ENCODE measurements at regions not wholly inside any gene's neighbourhood (a gene's known extent, or its start where the extent isn't known, plus 50 kb on each side); places are given as distances from the start of the nearest gene placed in this dataset.
"Not testable (repeated sequence)": the region's sequence is repeated elsewhere in the genome, so short reads cannot be mapped to it uniquely, and the experiment has no call there.

GRCh38 chr18:22521026-22521707, 103.5 kb upstream of the CTAGE1 start:
- DNase-seq (no peak), ATAC-seq (ENCODE audit: low read depth in 2 of 2) (no peak)
- Mint-ChIP-seq H3K36me3 (no peaks in the 10 kb centered on the region), H3K4me1 (no peaks in the 10 kb centered on the region), H3K9me3 (peaks cover 0 to 3% (median 0%) of the 10 kb centered on the region in 7 donors), H3K27ac (no peak overlapping the region), H3K4me3 (no peak overlapping the region), H3K27me3 (peaks cover 4% of the 10 kb centered on the region)
- Histone ChIP-seq H3K27me3 (ENCODE audit: control insufficient read depth, insufficient read depth, low read length) (no peaks in the 10 kb centered on the region), H3K4me3 (ENCODE audit: low read depth, low read length) (no peak overlapping the region), H3K36me3 (ENCODE audit: control insufficient read depth, insufficient read depth, low read length) (no peaks in the 10 kb centered on the region), H3K27ac (ENCODE audit: insufficient read depth, low read length, poor library complexity, severe bottlenecking) (no peak overlapping the region), H3K9me3 (ENCODE audit: control insufficient read depth in 2 of 2, low read length in 2 of 2) (no peaks in the 10 kb centered on the region), H3K4me1 (ENCODE audit: control insufficient read depth, insufficient read depth, low read length, poor library complexity, severe bottlenecking) (no peaks in the 10 kb centered on the region)

DNA sequence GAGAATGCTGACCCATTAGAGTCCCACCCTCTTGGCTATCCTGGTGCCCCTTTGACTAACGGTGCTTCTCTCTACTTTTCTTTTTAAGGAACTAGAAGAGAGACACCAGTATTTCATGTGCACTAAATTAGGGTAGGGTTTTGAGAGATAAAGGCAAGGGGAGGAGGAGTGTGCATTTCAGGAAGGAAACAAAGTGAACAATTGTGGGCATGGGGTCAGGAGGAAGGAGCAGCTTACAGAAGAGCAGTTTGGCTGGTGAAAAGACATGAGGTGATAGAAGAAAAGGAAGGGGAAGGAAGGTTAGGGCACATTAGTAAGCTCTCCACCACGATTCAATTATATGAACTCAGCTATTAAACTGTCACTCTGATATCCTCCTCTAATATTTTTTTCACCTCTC, 105.8 kb upstream of the CTAGE1 start:
- H3K4me3 ChIP-seq (ENCODE audit: low read depth, low read length), result no peak overlapping the region
- no peaks in the 10 kb centered on the region for H3K36me3 Mint-ChIP-seq

GRCh38 chr18:22524783-22525182, 107.1 kb upstream of the CTAGE1 start:
- Histone ChIP-seq H3K4me3 (ENCODE audit: low read depth, low read length) (no peak overlapping the region), H3K9me3 (ENCODE audit: control insufficient read depth in 2 of 2, low read length in 2 of 2) (no peaks in the 10 kb centered on the region), H3K27me3 (ENCODE audit: control insufficient read depth, insufficient read depth, low read length) (no peaks in the 10 kb centered on the region), H3K36me3 (ENCODE audit: control insufficient read depth, insufficient read depth, low read length) (no peaks in the 10 kb centered on the region), H3K27ac (ENCODE audit: insufficient read depth, low read length, poor library complexity, severe bottlenecking) (no peak overlapping the region), H3K4me1 (ENCODE audit: control insufficient read depth, insufficient read depth, low read length, poor library complexity, severe bottlenecking) (no peaks in the 10 kb centered on the region)
- Mint-ChIP-seq H3K9me3 (peaks cover 0 to 3% (median 0%) of the 10 kb centered on the region in 7 donors), H3K4me3 (no peak overlapping the region), H3K27ac (no peak overlapping the region), H3K4me1 (no peaks in the 10 kb centered on the region), H3K27me3 (peaks cover 4% of the 10 kb centered on the region), H3K36me3 (no peaks in the 10 kb centered on the region)
- ATAC-seq (ENCODE audit: low read depth in 2 of 2) (no peak), DNase-seq (no peak)

More for the DNA sequence above, 105.8 kb upstream of the CTAGE1 start:
- no peaks in the 10 kb centered on the region for H3K9me3 ChIP-seq (ENCODE audit: control insufficient read depth in 2 of 2, low read length in 2 of 2)
- Mint-ChIP-seq H3K27ac (no peak overlapping the region), H3K4me3 (no peak overlapping the region), H3K4me1 (no peaks in the 10 kb centered on the region), H3K9me3 (peaks cover 0 to 3% (median 0%) of the 10 kb centered on the region in 7 donors), H3K27me3 (peaks cover 4% of the 10 kb centered on the region)
- DNase-seq (no peak), ATAC-seq (ENCODE audit: low read depth in 2 of 2) (no peak)
- no peaks in the 10 kb centered on the region for H3K4me1 ChIP-seq (ENCODE audit: control insufficient read depth, insufficient read depth, low read length, poor library complexity, severe bottlenecking)
- H3K27ac ChIP-seq (ENCODE audit: insufficient read depth, low read length, poor library complexity, severe bottlenecking), result no peak overlapping the region
- no peaks in the 10 kb centered on the region for H3K27me3 ChIP-seq (ENCODE audit: control insufficient read depth, insufficient read depth, low read length)
- no peaks in the 10 kb centered on the region for H3K36me3 ChIP-seq (ENCODE audit: control insufficient read depth, insufficient read depth, low read length)

DNA sequence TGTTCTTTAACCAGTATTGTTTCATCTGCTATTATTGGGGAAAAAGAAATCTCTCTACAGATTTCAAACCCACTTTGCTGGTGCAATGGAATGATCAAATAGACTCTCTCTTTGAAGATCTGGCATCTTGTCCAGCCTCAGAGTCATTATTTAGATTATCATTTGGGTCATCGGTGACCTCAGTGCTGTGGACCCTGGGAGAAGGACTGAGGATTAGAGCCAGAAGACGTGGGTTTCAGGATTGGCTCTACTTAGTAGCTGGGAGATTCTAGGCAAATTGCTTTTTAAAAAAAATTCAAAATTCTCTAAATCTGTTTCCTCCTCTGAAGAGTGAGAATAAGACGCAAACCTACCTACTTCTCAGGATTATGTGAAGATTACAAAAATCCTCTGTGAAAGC, 107.6 kb upstream of the CTAGE1 start:
- Histone ChIP-seq H3K27ac (ENCODE audit: insufficient read depth, low read length, poor library complexity, severe bottlenecking) (no peak overlapping the region), H3K4me3 (ENCODE audit: low read depth, low read length) (no peak overlapping the region), H3K9me3 (ENCODE audit: control insufficient read depth in 2 of 2, low read length in 2 of 2) (no peaks in the 10 kb centered on the region), H3K27me3 (ENCODE audit: control insufficient read depth, insufficient read depth, low read length) (no peaks in the 10 kb centered on the region), H3K36me3 (ENCODE audit: control insufficient read depth, insufficient read depth, low read length) (no peaks in the 10 kb centered on the region), H3K4me1 (ENCODE audit: control insufficient read depth, insufficient read depth, low read length, poor library complexity, severe bottlenecking) (no peaks in the 10 kb centered on the region)
- ATAC-seq (ENCODE audit: low read depth in 2 of 2) (no peak), DNase-seq (no peak)
- Mint-ChIP-seq H3K27me3 (peaks cover 4% of the 10 kb centered on the region), H3K27ac (no peak overlapping the region), H3K9me3 (peaks cover 0 to 3% (median 0%) of the 10 kb centered on the region in 7 donors), H3K4me1 (no peaks in the 10 kb centered on the region), H3K4me3 (no peak overlapping the region), H3K36me3 (no peaks in the 10 kb centered on the region)

DNA sequence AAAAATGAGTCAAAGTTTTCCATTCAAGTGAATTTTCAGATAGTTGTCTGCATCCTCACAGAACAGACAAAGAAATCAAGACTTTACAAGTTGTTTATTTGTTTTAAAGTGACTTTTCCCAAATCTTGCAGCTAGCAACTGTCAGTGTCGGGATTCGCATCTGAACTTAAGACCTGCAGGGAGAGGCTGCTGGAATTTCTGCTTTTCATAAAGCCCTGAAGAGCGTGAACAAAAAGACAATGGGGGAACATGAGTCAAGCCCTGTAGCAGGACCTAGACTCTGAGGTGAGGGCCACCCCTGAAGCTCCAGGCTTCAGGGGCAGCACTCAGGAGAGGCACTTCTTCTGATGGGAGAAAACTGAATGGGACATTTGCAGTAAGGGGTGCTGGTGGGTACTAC, 108.2 kb upstream of the CTAGE1 start:
- H3K4me1 Mint-ChIP-seq, result no peaks in the 10 kb centered on the region
- H3K27ac Mint-ChIP-seq, result no peak overlapping the region
- DNase-seq (no peak), ATAC-seq (ENCODE audit: low read depth in 2 of 2) (no peak)
- H3K4me3 Mint-ChIP-seq, result no peak overlapping the region
- H3K27me3 Mint-ChIP-seq, result peaks cover 4% of the 10 kb centered on the region
- H3K36me3 ChIP-seq (ENCODE audit: control insufficient read depth, insufficient read depth, low read length), result no peaks in the 10 kb centered on the region
- no peak overlapping the region for H3K4me3 ChIP-seq (ENCODE audit: low read depth, low read length)
- H3K9me3 ChIP-seq (ENCODE audit: control insufficient read depth in 2 of 2, low read length in 2 of 2), result no peaks in the 10 kb centered on the region
- H3K36me3 Mint-ChIP-seq, result no peaks in the 10 kb centered on the region
- peaks cover 0 to 3% (median 1%) of the 10 kb centered on the region in 7 donors for H3K9me3 Mint-ChIP-seq
- H3K27ac ChIP-seq (ENCODE audit: insufficient read depth, low read length, poor library complexity, severe bottlenecking), result no peak overlapping the region
- H3K27me3 ChIP-seq (ENCODE audit: control insufficient read depth, insufficient read depth, low read length), result no peaks in the 10 kb centered on the region
- H3K4me1 ChIP-seq (ENCODE audit: control insufficient read depth, insufficient read depth, low read length, poor library complexity, severe bottlenecking), result no peaks in the 10 kb centered on the region

GRCh38 chr18:22528291-22528690, 110.6 kb upstream of the CTAGE1 start:
- ATAC-seq (ENCODE audit: low read depth in 2 of 2), result no peak
- Mint-ChIP-seq H3K27me3 (no peaks in the 10 kb centered on the region), H3K4me3 (no peak overlapping the region)

DNA sequence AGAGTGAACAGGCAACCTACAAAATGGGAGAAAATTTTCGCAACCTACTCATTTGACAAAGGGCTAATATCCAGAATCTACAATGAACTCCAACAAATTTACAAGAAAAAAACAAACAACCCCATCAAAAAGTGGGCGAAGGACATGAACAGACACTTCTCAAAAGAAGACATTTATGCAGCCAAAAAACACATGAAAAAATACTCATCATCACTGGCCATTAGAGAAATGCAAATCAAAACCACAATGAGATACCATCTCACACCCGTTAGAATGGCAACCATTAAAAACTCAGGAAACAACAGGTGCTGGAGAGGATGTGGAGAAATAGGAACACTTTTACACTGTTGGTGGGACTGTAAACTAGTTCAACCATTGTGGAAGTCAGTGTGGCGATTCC, 117.0 kb upstream of the CTAGE1 start:
- H3K27ac ChIP-seq (ENCODE audit: insufficient read depth, low read length, poor library complexity, severe bottlenecking); H3K9me3 Mint-ChIP-seq; H3K36me3 Mint-ChIP-seq; H3K4me3 Mint-ChIP-seq; ATAC-seq (ENCODE audit: low read depth in 2 of 2); H3K9me3 ChIP-seq (ENCODE audit: control insufficient read depth in 2 of 2, low read length in 2 of 2); H3K4me3 ChIP-seq (ENCODE audit: low read depth, low read length); H3K27me3 ChIP-seq (ENCODE audit: control insufficient read depth, insufficient read depth, low read length); H3K36me3 ChIP-seq (ENCODE audit: control insufficient read depth, insufficient read depth, low read length); H3K4me1 ChIP-seq (ENCODE audit: control insufficient read depth, insufficient read depth, low read length, poor library complexity, severe bottlenecking); DNase-seq; H3K27ac Mint-ChIP-seq; H3K4me1 Mint-ChIP-seq; H3K27me3 Mint-ChIP-seq: not testable (repeated sequence)

More at GRCh38 chr18:22528291-22528690, 110.6 kb upstream of the CTAGE1 start:
- no peak overlapping the region for H3K27ac Mint-ChIP-seq
- H3K4me3 ChIP-seq (ENCODE audit: low read depth, low read length), result no peak overlapping the region
- H3K4me1 ChIP-seq (ENCODE audit: control insufficient read depth, insufficient read depth, low read length, poor library complexity, severe bottlenecking), result no peaks in the 10 kb centered on the region
- H3K9me3 ChIP-seq (ENCODE audit: control insufficient read depth in 2 of 2, low read length in 2 of 2), result no peaks in the 10 kb centered on the region
- H3K27ac ChIP-seq (ENCODE audit: insufficient read depth, low read length, poor library complexity, severe bottlenecking), result no peak overlapping the region
- peaks cover 0 to 3% (median 0%) of the 10 kb centered on the region in 7 donors for H3K9me3 Mint-ChIP-seq
- H3K27me3 ChIP-seq (ENCODE audit: control insufficient read depth, insufficient read depth, low read length), result no peaks in the 10 kb centered on the region
- no peaks in the 10 kb centered on the region for H3K36me3 Mint-ChIP-seq
- H3K36me3 ChIP-seq (ENCODE audit: control insufficient read depth, insufficient read depth, low read length), result no peaks in the 10 kb centered on the region
- no peak for DNase-seq
- no peaks in the 10 kb centered on the region for H3K4me1 Mint-ChIP-seq

DNA sequence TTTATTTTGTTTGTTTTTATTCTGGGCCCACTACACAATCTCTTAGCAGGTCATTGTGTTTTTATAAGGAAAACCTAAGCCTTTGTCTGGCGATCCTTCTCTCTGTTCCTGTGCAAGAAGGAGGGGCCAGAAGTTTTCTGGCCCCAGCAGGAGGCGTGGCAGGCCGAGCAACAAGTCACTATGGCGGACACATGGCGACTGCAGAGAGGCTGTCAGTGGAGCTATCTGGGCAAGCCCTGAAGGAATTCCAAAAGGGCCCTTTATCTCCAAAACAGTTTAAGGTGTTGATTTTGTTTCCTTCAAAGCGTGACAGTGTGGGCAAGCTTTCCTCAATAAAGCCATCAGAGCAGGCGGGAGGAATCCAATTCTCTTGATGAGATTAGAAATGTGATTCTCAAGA, 118.8 kb upstream of the CTAGE1 start:
- Mint-ChIP-seq H3K27me3 (no peaks in the 10 kb centered on the region), H3K9me3 (peaks cover 0 to 5% (median 0%) of the 10 kb centered on the region in 7 donors), H3K27ac (no peak overlapping the region)

More for the DNA sequence above, 118.8 kb upstream of the CTAGE1 start:
- H3K4me3 Mint-ChIP-seq, result no peak overlapping the region
- Histone ChIP-seq H3K9me3 (ENCODE audit: control insufficient read depth in 2 of 2, low read length in 2 of 2) (no peaks in the 10 kb centered on the region), H3K4me1 (ENCODE audit: control insufficient read depth, insufficient read depth, low read length, poor library complexity, severe bottlenecking) (no peaks in the 10 kb centered on the region), H3K4me3 (ENCODE audit: low read depth, low read length) (no peak overlapping the region), H3K27me3 (ENCODE audit: control insufficient read depth, insufficient read depth, low read length) (no peaks in the 10 kb centered on the region), H3K27ac (ENCODE audit: insufficient read depth, low read length, poor library complexity, severe bottlenecking) (no peak overlapping the region), H3K36me3 (ENCODE audit: control insufficient read depth, insufficient read depth, low read length) (no peaks in the 10 kb centered on the region)
- H3K36me3 Mint-ChIP-seq, result no peaks in the 10 kb centered on the region
- ATAC-seq (ENCODE audit: low read depth in 2 of 2) (no peak), DNase-seq (no peak)
- H3K4me1 Mint-ChIP-seq, result no peaks in the 10 kb centered on the region
